ENCODE measurements at regions not wholly inside any gene's neighbourhood (a gene's known extent, or its start where the extent isn't known, plus 50 kb on each side); places are given as distances from the start of the nearest gene placed in this dataset.

GRCh38 chr6:84977363-84977705 lies 212.9 kb upstream of the TBX18 start:
- Histone ChIP-seq H3K4me3 (ENCODE audit: insufficient read depth, low read depth, low read length) (no peak overlapping the region), H3K36me3 (ENCODE audit: insufficient read depth, low read length) (no peaks in the 10 kb centered on the region), H3K27me3 (ENCODE audit: insufficient read depth, low read length) (no peaks in the 10 kb centered on the region), H4K20me1 (ENCODE audit: insufficient read depth, low read length) (no peaks in the 10 kb centered on the region), H3K9me3 (ENCODE audit: insufficient read depth, low read depth, low read length) (peaks cover 3% of the 10 kb centered on the region), H3K4me2 (ENCODE audit: low read length) (no peak overlapping the region), H3K79me2 (ENCODE audit: insufficient read depth, low read length) (no peaks in the 10 kb centered on the region), H3K9ac (ENCODE audit: low read length) (no peak overlapping the region), H2AFZ (ENCODE audit: low read depth, low read length) (no peak overlapping the region), H3K27ac (ENCODE audit: low read depth, low read length) (no peak overlapping the region), H3K4me1 (ENCODE audit: insufficient read depth, low read length) (peaks cover 9% of the 10 kb centered on the region)
- TF ChIP-seq EZH2 (IDR thresholded peaks at IDR 0.05; ENCODE audit: insufficient read depth, low read length) = no peak
- TF ChIP-seq CTCF (IDR thresholded peaks at IDR 0.05; ENCODE audit: insufficient read depth, low read depth, low read length) = no peak
- no peak overlapping the region for H3K27ac Mint-ChIP-seq (ENCODE audit: unreplicated experiment)
- H3K27me3 Mint-ChIP-seq (ENCODE audit: low read depth, unreplicated experiment) = peaks cover 7% of the 10 kb centered on the region
- FAIRE-seq (no peak), DNase-seq (ENCODE audit: low read depth) (no peak)
- peaks cover 1% of the 10 kb centered on the region for H3K9me3 Mint-ChIP-seq (ENCODE audit: unreplicated experiment)
- no peak overlapping the region for H3K4me3 Mint-ChIP-seq (ENCODE audit: unreplicated experiment)
- no peaks in the 10 kb centered on the region for H3K36me3 Mint-ChIP-seq (ENCODE audit: low read depth, unreplicated experiment)
- peaks cover 5% of the 10 kb centered on the region for H3K4me1 Mint-ChIP-seq (ENCODE audit: low read depth, unreplicated experiment)

- H3K4me2 ChIP-seq (ENCODE audit: low read length) = no peak overlapping the region
- TF ChIP-seq CTCF (IDR thresholded peaks at IDR 0.05; ENCODE audit: insufficient read depth, low read depth, low read length) (no peak), EZH2 (IDR thresholded peaks at IDR 0.05; ENCODE audit: insufficient read depth, low read length) (no peak)
- H3K36me3 ChIP-seq (ENCODE audit: insufficient read depth, low read length) = no peaks in the 10 kb centered on the region
- Mint-ChIP-seq H3K4me1 (ENCODE audit: low read depth, unreplicated experiment) (peaks cover 5% of the 10 kb centered on the region), H3K36me3 (ENCODE audit: low read depth, unreplicated experiment) (no peaks in the 10 kb centered on the region), H3K9me3 (ENCODE audit: unreplicated experiment) (no peaks in the 10 kb centered on the region), H3K4me3 (ENCODE audit: unreplicated experiment) (no peak overlapping the region), H3K27me3 (ENCODE audit: low read depth, unreplicated experiment) (peaks cover 7% of the 10 kb centered on the region), H3K27ac (ENCODE audit: unreplicated experiment) (no peak overlapping the region)
- H3K79me2 ChIP-seq (ENCODE audit: insufficient read depth, low read length) = no peaks in the 10 kb centered on the region
- no peak for DNase-seq (ENCODE audit: low read depth)
- H4K20me1 ChIP-seq (ENCODE audit: insufficient read depth, low read length) = no peaks in the 10 kb centered on the region
- no peak overlapping the region for H3K9ac ChIP-seq (ENCODE audit: low read length)
- no peak overlapping the region for H2AFZ ChIP-seq (ENCODE audit: low read depth, low read length)
- no peak overlapping the region for H3K4me3 ChIP-seq (ENCODE audit: insufficient read depth, low read depth, low read length)
- H3K27ac ChIP-seq (ENCODE audit: low read depth, low read length) = no peak overlapping the region
- H3K27me3 ChIP-seq (ENCODE audit: insufficient read depth, low read length) = no peaks in the 10 kb centered on the region
- FAIRE-seq = no peak
- peaks cover 3% of the 10 kb centered on the region for H3K9me3 ChIP-seq (ENCODE audit: insufficient read depth, low read depth, low read length)
- peaks cover 9% of the 10 kb centered on the region for H3K4me1 ChIP-seq (ENCODE audit: insufficient read depth, low read length)
Observed at GRCh38 chr6:84976526-84977362, 212.3 kb upstream of the TBX18 start.

- H2AFZ ChIP-seq (ENCODE audit: low read depth, low read length) = no peak overlapping the region
- DNase-seq (ENCODE audit: low read depth) (no peak), FAIRE-seq (no peak)
- H3K9me3 ChIP-seq (ENCODE audit: insufficient read depth, low read depth, low read length) = peaks cover 3% of the 10 kb centered on the region
- no peak overlapping the region for H3K27ac ChIP-seq (ENCODE audit: low read depth, low read length)
- no peak overlapping the region for H3K4me2 ChIP-seq (ENCODE audit: low read length)
- H3K27me3 Mint-ChIP-seq (ENCODE audit: low read depth, unreplicated experiment) = peaks cover 5% of the 10 kb centered on the region
- no peak overlapping the region for H3K27ac Mint-ChIP-seq (ENCODE audit: unreplicated experiment)
- H3K36me3 ChIP-seq (ENCODE audit: insufficient read depth, low read length) = no peaks in the 10 kb centered on the region
- no peaks in the 10 kb centered on the region for H3K27me3 ChIP-seq (ENCODE audit: insufficient read depth, low read length)
- no peaks in the 10 kb centered on the region for H4K20me1 ChIP-seq (ENCODE audit: insufficient read depth, low read length)
- peaks cover 5% of the 10 kb centered on the region for H3K4me1 Mint-ChIP-seq (ENCODE audit: low read depth, unreplicated experiment)
- H3K36me3 Mint-ChIP-seq (ENCODE audit: low read depth, unreplicated experiment) = no peaks in the 10 kb centered on the region
- H3K79me2 ChIP-seq (ENCODE audit: insufficient read depth, low read length) = no peaks in the 10 kb centered on the region
- H3K4me3 Mint-ChIP-seq (ENCODE audit: unreplicated experiment) = no peak overlapping the region
- peaks cover 9% of the 10 kb centered on the region for H3K4me1 ChIP-seq (ENCODE audit: insufficient read depth, low read length)
- H3K4me3 ChIP-seq (ENCODE audit: insufficient read depth, low read depth, low read length) = no peak overlapping the region
- no peak overlapping the region for H3K9ac ChIP-seq (ENCODE audit: low read length)
- H3K9me3 Mint-ChIP-seq (ENCODE audit: unreplicated experiment) = no peaks in the 10 kb centered on the region
- no peak for TF ChIP-seq EZH2 (IDR thresholded peaks at IDR 0.05; ENCODE audit: insufficient read depth, low read length)
- no peak for TF ChIP-seq CTCF (IDR thresholded peaks at IDR 0.05; ENCODE audit: insufficient read depth, low read depth, low read length)
Observed at GRCh38 chr6:84975316-84975715, 210.9 kb upstream of the TBX18 start.
